Stimulated activated CD8-positive, alpha-beta memory T cell treated with anti-CD3 and anti-CD28 coated beads, Interleukin-15, amount 100 ng/mL, for 1 hour (primary cell): ENCODE measurements at regions not wholly inside any gene's neighbourhood (a gene's known extent, or its start where the extent isn't known, plus 50 kb on each side); places are given as distances from the start of the nearest gene placed in this dataset.

Source experiments
- DNase-seq: peaks from one replicate; pipeline ENCODE4 v3.0.0-alpha.2; 2020; ENCODE audit warnings: low read depth

DNA sequence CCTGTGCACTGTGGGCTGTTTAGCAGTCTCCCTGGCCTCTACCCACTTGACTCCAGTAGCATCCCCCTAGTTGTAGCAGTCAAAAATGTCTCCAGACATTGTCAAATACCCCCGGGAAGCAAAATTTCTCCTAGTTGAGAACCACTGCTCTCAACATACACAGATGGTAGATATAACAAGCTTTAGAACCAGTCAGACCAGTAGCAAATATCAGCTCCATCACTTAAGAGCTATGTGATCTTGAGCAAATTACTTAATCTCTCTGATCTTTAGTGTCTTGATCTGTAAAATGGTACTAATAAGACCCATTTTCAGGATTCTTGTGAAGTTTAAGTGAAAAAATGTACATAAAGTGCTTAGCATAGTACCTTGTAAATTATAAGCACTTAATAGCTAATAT is 96.2 kb downstream of the DUSP6 start:
- no peak for DNase-seq

DNA sequence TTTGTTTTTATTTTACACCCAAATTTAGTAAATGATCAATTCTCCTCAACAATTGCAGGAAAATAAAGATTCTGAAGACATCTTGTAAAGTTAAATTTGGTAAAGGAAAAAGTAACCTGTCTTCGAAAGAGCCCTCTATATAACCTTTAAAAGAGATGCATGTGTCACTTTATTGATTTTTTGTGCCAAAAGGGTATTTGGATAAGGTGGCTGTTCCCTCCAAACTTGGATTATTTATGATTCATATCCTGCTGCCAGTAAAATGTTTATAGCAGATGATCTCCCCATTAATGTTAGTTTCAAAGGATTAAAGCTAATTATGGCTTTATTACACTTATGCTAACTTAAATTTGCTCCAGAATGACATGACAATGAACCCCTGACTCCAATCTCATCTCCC is 98.8 kb downstream of the DUSP6 start:
- no peak for DNase-seq

DNA sequence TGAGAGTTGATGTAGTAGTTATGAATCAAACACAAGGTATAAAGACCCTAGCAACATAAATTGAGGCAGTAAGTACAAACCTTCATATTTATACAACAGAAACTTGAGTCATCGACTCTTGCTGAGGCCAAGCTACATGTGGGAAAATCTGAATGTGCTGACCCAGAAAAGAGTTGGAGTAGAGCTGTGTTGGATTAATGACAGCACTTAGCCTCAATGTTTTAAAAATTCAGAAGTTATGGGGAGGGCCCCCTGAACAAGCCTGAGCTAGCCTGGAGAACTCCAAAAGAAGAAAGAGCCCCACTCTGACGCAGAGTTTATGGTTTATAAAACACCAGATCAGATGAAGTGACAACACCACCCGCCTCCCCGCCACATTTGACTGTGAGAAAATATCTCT is 100.0 kb downstream of the DUSP6 start:
- DNase-seq: no peak

DNA sequence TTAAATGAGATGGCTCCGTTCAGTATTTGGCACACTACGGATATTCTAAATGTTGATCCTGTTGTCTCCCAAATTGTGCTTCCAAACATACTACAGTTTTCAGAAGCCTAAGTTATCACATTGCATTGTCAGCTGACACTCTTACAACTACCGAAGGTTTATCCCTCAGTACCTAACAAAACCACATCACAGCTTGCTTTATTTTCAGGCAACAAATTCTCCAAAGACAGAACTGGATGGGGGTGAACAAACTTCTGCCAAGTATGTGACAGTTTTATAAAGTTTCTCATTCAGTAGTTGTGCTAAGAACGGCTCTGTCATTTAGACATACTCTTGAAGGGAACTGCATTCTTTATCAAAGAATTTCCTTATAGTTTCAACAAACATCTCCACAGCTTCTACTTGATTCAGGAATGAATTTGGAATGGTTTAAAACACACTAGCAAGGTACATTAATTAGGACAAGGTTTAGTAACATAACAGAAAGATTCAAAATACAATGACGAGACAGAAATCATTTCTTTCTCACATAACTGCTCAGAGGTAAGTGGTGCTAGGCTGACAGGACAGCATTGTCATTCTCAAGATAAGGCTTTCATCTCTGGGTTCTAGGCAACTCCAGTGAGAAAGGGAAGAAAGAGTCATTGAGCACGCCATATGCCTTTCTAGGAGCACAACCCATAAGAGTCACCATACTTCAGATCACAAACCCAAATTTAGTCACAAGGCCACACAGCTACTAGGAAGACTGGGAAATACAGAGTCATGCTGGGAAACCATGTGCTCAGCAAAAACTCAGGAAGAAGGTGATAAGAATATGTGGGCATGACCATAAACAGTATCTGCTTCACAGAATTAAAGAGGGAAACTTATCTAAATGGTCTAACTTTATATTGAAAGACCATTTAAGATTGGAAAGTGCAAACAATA is 100.7 kb downstream of the DUSP6 start:
- no peak for DNase-seq

DNA sequence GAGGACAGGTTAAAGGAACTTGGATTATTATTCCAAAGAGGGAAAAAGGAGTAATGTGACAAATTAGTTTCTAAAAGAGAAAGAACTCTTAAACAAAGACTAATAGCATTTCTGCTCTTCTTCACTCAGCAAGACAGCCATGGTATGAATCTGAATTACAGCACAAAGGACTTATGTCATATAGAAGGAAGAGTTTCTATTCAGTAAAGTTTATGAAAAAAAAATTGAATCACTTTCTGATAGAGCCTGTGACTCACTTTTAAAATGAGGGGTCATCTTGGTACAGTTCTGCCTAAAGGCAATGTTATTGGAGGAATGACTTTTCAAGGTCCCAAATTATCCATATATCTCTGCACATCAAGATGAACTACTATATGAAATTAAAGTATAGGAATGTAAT is 101.7 kb downstream of the DUSP6 start:
- DNase-seq: no peak

DNA sequence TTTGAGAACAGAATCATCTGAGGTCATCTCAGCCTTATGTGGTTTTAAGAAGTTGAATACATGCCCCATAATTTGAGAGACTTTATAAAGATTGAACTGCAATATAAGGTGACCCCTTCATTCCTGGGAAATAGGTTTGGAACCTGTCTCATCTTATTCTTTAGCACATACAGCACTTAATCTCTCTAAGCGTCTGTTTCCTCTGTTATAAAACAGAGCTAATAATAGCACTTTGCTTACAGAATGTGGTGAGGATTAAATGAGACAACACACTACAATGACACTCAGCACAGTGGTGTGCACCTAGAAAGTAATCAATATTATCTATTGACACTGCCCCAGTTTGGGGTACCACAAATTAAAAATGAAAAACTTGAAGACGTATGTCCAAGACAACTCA is 102.1 kb downstream of the DUSP6 start:
- no peak for DNase-seq

DNA sequence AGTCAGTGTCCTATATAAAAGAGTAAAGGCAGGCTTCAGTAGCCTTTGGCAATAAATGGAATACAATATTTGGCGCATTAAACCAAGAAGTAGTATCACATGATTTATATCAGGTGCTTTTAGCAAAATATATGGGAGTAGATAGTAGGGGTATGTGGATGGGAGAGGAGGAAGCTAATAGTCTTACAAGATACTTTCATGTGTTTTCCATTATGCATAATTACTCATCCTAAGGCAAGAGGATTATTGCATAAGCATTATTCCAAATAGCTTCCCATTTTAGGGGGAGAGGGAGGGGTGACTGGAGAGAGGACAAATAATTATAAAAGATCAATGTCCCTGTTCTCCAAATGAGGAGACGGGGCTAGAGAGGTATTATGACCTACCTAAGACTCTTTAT is 104.3 kb downstream of the DUSP6 start:
- no peak for DNase-seq

DNA sequence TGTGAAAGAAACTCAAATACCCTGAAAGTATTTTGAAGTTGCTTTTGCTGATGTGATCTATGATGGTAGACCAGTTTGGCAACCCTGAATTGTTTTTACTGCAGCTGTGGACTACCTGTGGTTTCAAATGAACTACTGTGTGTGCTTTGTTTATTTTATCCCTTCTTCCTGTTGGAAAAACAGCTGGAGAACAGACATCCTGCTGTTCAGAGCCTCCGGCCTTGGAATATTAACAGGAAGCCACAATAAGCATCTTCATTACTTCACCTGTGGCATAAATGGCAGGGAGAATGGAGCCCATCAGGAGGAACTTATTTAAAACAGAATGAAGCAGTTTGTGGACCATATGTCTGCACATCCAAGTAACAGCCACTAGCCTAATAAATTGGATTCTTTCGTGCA is 104.8 kb downstream of the DUSP6 start:
- no peak for DNase-seq

DNA sequence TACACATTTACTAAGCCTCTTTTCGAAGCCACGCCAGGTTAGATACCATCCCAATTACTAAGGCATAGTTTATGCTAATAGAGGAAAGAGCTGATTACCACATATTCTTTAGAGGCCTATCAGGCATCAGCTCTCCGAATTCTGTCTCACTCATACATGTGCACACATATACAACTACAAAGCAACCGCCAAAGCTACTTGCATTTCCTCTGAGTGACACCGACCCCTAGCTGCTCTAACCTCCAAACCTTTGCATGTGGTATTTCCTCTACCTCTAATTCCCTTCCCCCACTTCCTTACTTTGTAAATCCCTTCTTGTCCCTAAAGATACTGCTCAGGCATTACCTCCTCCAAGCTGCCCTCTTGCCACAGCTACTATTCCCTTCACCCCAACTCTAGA is 107.2 kb downstream of the DUSP6 start:
- DNase-seq: no peak

DNA sequence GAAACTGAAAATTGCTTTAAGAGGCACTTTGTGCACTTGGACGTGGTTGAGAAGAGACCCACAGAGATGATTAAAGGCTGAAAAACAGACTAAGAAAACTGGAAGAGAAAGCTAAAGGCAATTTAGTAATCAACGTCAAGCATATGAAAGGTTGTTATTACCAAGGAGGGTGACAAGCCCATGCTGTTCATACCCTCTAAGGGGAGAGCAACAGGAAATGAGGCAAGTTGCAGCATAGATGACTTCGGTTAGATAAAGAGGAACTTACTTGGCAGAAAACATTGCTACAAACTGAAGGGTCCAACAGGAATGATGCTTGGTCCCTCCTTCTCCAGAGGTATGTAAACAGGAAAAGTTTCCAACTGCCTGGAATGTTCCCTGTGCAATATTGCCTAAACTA is 107.8 kb downstream of the DUSP6 start:
- DNase-seq: no peak

DNA sequence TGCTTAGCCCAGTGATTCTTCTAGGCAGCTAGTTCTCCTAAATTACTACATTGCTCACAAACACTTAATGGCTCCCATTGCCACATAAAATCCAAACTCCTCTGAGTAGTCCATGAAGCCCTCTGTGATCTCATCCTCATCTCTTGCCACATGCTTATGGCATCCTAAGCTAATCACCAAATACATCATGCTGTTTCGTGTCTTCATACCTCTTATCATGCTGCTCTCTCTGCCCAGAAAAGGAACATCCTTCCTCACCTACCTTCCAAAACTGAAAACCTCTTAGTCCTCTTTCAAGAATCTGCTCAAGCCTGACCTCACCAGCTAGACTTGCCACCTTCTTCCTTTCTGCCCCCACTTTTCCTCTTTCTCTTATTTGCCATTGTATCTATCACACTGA is 108.5 kb downstream of the DUSP6 start:
- no peak for DNase-seq

DNA sequence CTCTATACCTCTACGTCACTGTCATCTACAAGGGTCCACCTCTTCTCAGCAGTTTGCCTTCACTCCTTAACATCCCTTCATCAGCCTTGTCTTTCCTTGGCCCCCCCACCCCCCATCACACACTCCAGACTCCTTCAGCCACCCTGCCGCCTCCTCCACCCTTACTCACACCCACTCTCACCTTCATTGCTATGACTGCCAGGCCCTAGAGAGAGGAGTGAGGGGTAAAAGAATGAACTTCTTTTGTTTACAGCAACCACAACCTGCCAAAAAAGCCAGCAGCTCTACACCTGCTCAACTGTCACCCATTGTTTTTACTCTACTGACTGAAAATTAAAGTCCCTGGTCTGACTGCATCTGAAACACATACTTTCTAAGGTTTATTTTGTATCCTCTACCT is 112.8 kb downstream of the DUSP6 start:
- no peak for DNase-seq

DNA sequence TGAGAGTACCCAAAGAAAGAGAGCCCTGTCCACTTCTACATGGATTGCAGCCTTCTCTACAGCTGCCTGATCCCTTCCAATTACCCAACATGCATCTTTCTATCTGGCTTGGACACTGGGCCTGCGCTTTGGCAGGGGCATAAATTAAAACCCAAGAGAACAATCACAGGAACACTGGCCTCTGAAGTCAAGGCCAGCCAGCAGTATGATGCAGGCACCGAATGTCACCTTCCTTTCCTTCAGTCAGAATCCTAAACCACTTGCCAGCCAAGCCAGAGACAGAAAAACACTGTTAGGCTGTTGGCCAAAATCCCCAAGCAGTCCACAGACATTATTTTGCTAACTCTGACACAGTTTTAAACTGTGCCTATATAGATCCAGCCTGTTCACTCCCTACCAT is 113.7 kb downstream of the DUSP6 start:
- no peak for DNase-seq

DNA sequence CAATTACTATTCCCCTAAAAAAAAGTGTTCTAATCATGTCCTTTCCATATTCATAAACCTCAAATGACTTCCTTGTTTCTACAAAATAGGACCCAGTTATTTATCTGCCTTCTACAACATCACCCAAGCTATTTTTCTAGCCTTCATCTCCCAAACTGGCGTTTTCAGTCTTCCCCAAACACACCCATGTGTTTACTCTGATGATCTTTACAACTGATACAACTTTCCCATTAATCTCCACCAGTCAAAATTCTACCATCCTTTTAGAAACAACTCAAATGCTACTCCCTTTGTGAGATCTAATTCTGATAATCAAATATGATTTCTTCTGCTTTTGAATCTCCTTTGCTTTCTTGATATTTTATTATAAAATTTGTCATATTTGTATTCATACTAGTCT is 114.5 kb downstream of the DUSP6 start:
- no peak for DNase-seq

DNA sequence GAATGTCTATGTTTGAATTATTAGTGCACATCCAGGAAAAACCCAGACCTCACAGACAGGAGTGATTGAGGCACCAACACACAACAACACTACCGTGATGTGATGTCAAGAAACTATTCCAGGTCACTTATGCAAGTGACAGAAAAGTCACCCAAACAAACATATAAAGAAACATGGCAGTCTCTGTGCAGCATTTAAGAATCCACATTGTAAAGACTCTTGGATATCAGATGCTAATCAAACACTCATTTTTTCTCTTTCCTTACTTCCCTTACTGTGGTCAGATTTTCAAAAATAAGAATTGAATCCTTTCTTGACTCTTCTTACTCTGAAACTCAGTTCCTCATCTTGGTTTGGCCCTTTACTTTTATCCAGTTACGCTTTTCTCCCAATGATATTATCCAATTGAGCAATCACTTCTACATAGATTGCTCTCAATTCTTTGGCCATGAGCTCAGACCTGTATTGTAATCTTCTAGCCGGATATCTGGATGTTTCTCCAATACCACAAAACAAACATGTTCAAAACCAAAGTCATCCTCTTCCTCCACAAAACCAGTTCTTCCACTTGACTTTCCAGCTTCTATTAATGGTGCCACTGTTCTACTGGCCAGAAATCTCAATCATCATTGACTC is 115.4 kb downstream of the DUSP6 start:
- no peak for DNase-seq

DNA sequence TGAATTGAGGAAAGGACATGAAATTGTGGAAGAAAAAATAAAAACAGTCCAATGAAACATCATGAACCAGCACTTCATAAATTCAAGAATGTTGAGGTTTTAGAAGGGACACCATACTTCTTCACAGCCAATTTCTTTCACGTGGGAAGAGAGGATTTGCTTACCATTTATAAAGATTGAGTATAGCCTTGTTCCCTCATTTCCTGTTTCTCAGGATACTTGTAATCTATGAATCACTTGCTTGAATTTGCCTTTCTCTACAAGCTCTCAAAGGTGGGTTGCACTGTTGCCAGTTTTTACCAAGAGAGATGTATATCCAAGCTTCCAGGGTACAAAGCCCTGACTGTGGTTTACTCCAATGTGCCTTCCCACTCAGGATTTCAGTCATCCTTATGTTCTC is 116.1 kb downstream of the DUSP6 start:
- no peak for DNase-seq

DNA sequence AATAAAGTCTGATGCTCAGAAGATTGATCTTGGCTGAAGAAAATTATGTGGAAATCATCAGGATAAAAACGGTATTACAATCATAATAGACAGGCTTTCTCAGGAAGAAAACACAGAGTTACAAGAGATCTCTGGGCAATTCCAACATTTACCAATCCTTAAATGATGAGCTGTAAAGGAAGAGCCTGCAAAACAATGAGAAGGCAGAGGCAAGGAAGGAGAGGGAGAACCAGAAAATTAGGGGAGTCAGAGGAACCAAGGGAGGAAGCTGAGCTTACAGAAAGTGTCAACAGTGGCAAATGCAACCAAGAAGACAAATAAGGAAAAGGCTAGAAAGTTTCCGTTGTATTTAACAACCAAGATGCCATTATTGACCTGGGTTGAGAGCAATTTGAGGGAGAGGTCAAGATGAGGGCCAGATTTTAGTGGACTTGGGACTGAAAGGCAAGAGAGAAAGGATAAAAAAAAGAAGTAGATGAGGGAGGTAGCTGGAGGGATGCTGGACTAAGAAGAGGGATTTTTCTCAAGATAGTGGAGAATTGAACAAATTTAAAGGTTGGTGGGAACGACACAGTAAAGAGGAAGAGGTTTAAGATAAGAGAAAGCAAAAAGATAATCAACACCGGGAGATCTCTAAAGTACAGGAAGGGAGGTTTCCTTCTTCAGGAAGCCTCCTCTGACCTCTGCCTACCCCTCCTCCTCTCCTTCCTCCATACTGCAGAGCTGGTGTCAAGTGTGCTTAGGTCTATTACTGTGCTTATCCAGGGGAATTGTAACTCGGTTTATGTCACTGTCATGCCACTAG is 116.9 kb downstream of the DUSP6 start:
- DNase-seq: no peak

DNA sequence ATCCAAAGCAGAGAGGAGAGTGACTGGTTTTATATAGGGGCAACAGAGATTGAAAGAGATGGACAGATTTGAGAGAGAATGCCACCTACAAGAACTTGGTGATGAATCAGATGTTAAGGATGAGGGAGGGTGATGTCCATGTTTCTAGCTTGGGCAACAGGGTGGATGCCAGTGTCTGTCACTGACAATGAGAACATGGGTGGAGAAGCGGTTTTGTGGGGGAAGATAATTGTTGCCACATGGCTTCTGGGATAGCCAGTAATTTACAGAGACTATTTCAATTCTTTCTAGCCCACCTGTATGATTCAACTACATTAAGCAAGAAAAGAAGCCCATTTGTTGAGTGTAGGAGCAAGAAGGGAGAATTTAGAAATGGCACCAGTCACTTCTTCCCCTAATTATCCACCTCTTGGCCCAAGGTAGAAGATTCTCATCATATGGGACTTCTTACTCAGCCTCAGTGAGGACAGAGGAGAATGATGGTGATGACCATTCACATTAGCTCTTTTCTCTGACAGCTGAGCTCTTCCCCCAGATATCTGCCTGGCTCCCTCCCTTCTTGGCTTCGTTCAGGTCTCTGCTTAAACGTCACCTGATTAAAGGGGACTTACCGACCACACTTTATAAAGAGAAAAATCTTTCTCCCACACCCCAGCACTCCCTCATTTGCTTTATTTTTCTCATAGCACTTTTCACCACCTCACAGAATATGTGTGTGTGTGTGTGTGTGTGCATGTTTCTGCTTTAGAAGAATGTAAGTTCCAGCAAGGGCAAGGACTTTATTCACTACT is 117.8 kb downstream of the DUSP6 start:
- no peak for DNase-seq

DNA sequence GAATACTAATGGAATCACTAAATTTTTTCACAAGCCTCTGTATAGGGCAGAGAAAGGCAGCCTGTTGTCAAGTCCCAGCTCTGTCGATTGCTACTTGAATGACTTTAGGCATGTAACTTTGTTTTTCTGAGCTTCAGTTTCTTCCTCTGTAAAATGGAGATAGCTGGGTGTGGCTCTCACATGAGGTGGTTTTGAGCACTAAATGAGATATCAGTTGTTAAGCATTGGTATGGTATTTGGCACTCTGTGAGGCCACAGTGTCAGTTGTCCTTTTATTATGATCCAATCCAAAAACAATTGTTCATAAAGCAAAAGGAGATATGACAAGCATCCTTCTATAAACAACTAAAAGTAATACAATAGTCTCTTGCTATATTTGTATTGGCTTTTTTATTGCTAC is 120.6 kb downstream of the DUSP6 start:
- no peak for DNase-seq

DNA sequence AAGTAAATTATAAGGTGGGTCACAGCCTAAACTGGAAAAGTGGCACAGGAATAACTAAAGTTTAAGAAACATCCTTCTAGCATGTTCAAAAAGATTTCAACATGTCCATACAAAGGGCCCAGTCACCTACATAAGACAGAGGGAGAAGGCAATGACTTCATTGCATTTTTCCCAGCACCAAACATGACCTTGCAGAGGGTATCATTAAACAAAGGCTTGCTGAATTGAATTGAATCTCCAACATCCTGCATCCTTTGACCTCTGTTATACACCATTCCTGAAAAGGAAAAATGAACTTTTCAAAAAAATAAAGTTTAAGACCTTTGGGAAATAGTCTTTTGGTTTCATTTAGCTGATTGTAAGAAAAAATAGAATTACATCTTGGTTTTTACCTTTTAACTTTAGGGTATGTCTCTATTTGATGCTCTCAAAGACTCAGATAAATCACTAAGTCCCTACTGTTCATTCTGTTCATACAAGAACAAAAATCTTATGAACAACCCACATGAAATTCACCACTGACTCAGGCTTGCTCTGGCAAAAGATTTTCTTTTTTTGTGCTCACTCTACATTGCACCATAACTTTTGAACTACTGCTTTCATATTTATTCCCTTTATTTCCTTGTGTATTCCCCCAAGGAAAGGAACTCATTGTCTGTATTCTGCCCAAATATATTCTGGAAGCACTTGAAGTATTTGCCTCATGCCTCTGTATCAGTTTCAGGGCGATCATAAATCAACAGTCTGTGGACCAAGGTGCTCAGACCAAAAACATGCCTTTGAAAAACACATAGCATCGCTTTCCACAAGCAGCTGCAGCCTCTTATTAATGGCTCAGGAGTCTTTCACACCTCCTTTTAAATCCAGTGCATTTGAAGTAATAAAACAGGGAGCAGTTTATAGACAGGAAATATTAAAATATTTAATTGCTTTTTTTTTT is 121.7 kb downstream of the DUSP6 start:
- no peak for DNase-seq

DNA sequence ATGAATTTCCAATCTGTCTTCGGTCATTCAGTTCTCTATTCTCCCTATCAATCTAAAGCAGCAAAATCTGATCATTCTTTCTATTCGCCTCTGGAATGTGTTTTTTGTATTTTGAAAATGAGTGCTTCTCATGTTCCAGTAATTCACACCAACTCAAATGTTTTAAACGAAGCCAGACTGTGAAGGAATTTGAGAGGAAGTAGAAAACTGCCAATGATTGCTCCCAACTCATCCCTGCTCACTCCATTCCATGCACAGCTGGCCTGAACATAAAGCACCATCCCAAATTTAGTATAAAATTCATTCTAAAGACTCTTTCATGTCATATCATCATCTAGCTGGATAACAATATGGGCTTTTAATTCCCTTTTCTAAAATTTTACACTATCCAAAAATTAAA is 123.8 kb downstream of the DUSP6 start:
- DNase-seq: no peak
